OCI-LY1 (cell line): ENCODE measurements at regions not wholly inside any gene's neighbourhood (a gene's known extent, or its start where the extent isn't known, plus 50 kb on each side); places are given as distances from the start of the nearest gene placed in this dataset.

Source experiments
- H2AFZ ChIP-seq: fragments of 200-600 bp; sonication (generic), shearing (Covaris generic); 2 replicates; pipeline ENCODE4 v1.6.0; 2014; ENCODE audit warnings: antibody characterized with exemption, mild to moderate bottlenecking, low read length
- H3F3A ChIP-seq: fragments of 200-600 bp; sonication (generic), shearing (Covaris generic); 2 replicates; pipeline ENCODE4 v1.6.0; 2014; ENCODE audit warnings: mild to moderate bottlenecking, antibody characterized with exemption, low read length, moderate library complexity; ENCODE audit not compliant: insufficient read depth
- H3K27ac ChIP-seq: fragments of 200-600 bp; sonication (generic); 2 replicates; pipeline ENCODE4 v1.5.1; 2014; ENCODE audit warnings: low read length, mixed run types, mild to moderate bottlenecking, low read depth; ENCODE audit not compliant: poor library complexity, severe bottlenecking
- H3K27me3 ChIP-seq: fragments of 200-600 bp; sonication (generic); 2 replicates; pipeline ENCODE4 v1.6.0; 2014; ENCODE audit warnings: antibody characterized with exemption, mild to moderate bottlenecking, low read length, moderate library complexity; ENCODE audit not compliant: insufficient read depth
- H3K36me3 ChIP-seq: fragments of 200-600 bp; sonication (generic); 2 replicates; pipeline ENCODE4 v1.6.1; 2014; ENCODE audit warnings: mild to moderate bottlenecking, antibody characterized with exemption, low read length, moderate library complexity, mixed read lengths; ENCODE audit not compliant: insufficient read depth
- H3K4me1 ChIP-seq: fragments of 200-600 bp; sonication (generic); 2 replicates; pipeline ENCODE4 v1.5.1; 2014; ENCODE audit warnings: mild to moderate bottlenecking, low read length, moderate library complexity; ENCODE audit not compliant: insufficient read depth, severe bottlenecking
- H3K4me2 ChIP-seq: fragments of 200-600 bp; sonication (generic), shearing (Covaris generic); 2 replicates; pipeline ENCODE4 v1.6.1; 2014; ENCODE audit warnings: low read length
- H3K4me3 ChIP-seq: fragments of 200-600 bp; sonication (generic); 2 replicates; pipeline ENCODE4 v1.5.1; 2014; ENCODE audit warnings: low read length, low read depth, mild to moderate bottlenecking, mixed read lengths; ENCODE audit not compliant: poor library complexity, severe bottlenecking
- H3K79me2 ChIP-seq: fragments of 200-600 bp; shearing (Covaris generic); 2 replicates; pipeline ENCODE4 v1.6.1; 2016; ENCODE audit warnings: mixed run types, low read length, mixed read lengths; ENCODE audit not compliant: insufficient read depth
- H3K9ac ChIP-seq: fragments of 200-600 bp; sonication (generic), shearing (Covaris generic); 2 replicates; pipeline ENCODE4 v1.6.1; 2014; ENCODE audit warnings: mild to moderate bottlenecking, low read length, mixed read lengths
- H3K9me2 ChIP-seq: fragments of 200-600 bp; sonication (generic), shearing (Covaris generic); 2 replicates; pipeline ENCODE4 v1.6.1; 2014; ENCODE audit warnings: low read depth, mild to moderate bottlenecking, low read length, mixed read lengths
- H3K9me3 ChIP-seq: fragments of 200-600 bp; shearing (Covaris generic); 2 replicates; pipeline ENCODE4 v1.6.1; 2014; ENCODE audit warnings: low read length, mixed read lengths
- H4K20me1 ChIP-seq: fragments of 200-600 bp; sonication (generic), shearing (Covaris generic); 2 replicates; pipeline ENCODE4 v1.6.0; 2016; ENCODE audit warnings: mild to moderate bottlenecking, low read length; ENCODE audit not compliant: insufficient read depth
- EZH2 ChIP-seq: fragments of 200-600 bp; sonication (generic), shearing (Covaris generic); IDR thresholded peaks from 2 replicates; pipeline ENCODE4 v1.8.0; 2017; ENCODE audit warnings: borderline replicate concordance, mixed run types, mild to moderate bottlenecking, antibody characterized with exemption, low read length, moderate library complexity, mixed read lengths
- TF ChIP-seq, protein P1 (sequence below): fragments of 200-600 bp; sonication (generic), shearing (Covaris generic); IDR thresholded peaks from 2 replicates; pipeline ENCODE4 v1.5.1; 2017; ENCODE audit warnings: mild to moderate bottlenecking, antibody characterized with exemption, low read length, moderate library complexity, mixed read lengths

DNA sequence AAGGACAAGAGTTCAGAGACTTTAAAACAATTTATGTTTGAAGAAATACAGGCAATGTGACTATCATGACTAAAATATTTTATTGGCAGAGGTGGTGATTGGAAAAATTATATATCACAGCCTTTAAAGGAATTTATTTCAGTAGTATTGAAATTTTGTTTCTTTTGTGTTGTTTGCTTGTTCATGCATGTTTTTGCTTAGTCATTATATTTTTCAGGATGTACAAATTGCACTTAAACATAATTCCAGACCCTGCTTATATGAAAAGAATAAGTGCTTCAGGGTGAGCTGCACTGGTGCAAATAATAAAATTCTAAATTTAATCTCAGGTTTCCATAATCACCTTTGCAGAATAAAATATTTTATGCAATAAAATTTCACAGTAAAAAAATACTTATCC, 283.3 kb downstream of the PPP1R3A start:
- Histone ChIP-seq H3K9ac (no peak overlapping the region), H3K4me2 (no peak overlapping the region), H3K36me3 (no peaks in the 10 kb centered on the region), H3K27ac (no peak overlapping the region), H2AFZ (no peak overlapping the region), H3K4me3 (no peak overlapping the region), H3K4me1 (no peaks in the 10 kb centered on the region), H3K27me3 (no peaks in the 10 kb centered on the region), H3F3A (no peaks in the 10 kb centered on the region), H3K9me2 (no peaks in the 10 kb centered on the region), H3K79me2 (no peaks in the 10 kb centered on the region), H3K9me3 (no peaks in the 10 kb centered on the region), H4K20me1 (no peaks in the 10 kb centered on the region)
- TF ChIP-seq, protein P1, sequence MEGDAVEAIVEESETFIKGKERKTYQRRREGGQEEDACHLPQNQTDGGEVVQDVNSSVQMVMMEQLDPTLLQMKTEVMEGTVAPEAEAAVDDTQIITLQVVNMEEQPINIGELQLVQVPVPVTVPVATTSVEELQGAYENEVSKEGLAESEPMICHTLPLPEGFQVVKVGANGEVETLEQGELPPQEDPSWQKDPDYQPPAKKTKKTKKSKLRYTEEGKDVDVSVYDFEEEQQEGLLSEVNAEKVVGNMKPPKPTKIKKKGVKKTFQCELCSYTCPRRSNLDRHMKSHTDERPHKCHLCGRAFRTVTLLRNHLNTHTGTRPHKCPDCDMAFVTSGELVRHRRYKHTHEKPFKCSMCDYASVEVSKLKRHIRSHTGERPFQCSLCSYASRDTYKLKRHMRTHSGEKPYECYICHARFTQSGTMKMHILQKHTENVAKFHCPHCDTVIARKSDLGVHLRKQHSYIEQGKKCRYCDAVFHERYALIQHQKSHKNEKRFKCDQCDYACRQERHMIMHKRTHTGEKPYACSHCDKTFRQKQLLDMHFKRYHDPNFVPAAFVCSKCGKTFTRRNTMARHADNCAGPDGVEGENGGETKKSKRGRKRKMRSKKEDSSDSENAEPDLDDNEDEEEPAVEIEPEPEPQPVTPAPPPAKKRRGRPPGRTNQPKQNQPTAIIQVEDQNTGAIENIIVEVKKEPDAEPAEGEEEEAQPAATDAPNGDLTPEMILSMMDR: no peak
- TF ChIP-seq EZH2: no peak

DNA sequence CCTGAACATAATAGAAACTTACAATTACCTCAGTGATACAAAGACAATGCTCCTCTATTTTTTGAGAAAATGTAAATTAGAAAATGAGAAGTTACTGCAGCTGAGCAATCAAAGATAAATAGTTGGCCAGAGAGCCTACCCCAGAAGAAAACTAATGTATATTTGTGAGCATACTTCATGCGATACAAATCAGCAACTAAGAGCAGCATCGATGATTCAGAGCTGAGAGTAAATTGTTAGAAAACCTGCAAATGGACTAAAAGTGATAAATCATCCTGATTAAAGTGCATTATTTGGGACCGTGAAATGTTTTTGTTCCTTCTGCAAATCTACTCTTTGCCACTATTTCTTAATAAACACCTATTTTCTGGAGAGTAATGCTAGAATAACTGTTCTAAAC, 285.7 kb downstream of the PPP1R3A start:
- H3K36me3 ChIP-seq: no peaks in the 10 kb centered on the region
- TF ChIP-seq EZH2: no peak
- TF ChIP-seq, protein P1: no peak
- H3K27ac ChIP-seq: no peak overlapping the region
- no peak overlapping the region for H3K4me3 ChIP-seq
- H3K9ac ChIP-seq: no peak overlapping the region
- no peaks in the 10 kb centered on the region for H3K27me3 ChIP-seq
- H3K9me3 ChIP-seq: no peaks in the 10 kb centered on the region
- H4K20me1 ChIP-seq: no peaks in the 10 kb centered on the region
- H2AFZ ChIP-seq: no peak overlapping the region
- H3F3A ChIP-seq: no peaks in the 10 kb centered on the region
- no peaks in the 10 kb centered on the region for H3K9me2 ChIP-seq
- no peaks in the 10 kb centered on the region for H3K4me1 ChIP-seq
- H3K4me2 ChIP-seq: no peak overlapping the region
- H3K79me2 ChIP-seq: no peaks in the 10 kb centered on the region

DNA sequence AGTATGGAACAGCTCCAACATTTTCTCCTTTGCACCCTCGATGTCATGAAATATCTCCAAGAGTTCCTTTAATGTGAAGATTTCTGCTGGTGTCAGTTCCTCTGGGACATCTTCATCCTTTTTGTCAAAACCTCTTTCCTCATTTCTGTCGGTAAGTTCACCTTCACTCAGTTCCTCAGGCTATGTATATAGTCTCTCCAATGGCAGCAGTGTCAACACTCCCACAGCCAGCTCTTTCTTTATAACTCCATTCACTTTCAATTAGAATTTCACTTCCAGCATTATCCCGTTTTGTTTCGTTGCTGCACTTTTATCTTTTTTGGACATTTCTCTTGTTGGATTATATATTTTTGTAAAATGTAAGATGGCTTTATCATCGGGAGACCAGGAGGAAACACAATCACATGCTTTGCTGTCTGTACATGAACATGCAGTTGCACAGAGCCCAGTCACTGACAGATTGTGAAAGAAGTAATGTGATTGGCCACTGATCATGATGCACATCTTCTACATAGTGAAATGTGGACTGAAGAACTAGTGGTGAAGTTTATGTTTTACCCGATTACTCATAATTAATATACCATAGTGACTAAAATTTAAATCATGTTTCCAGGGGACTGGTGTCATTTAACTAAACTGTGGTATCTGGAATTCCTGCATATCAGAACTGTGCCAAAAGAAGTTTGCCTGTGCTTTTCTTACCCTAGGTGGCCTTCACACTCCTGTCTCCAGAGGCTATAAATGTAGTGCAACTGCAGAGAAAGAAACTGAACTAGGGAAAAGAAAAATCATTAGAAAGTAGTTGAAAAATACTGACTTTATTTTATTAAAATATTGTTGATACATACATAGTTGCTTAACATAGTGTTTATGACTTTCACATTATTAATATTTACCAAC, 289.6 kb downstream of the PPP1R3A start:
- H3K4me1 ChIP-seq: no peaks in the 10 kb centered on the region
- TF ChIP-seq, protein P1: no peak
- no peak for TF ChIP-seq EZH2

More for the DNA sequence above, 289.6 kb downstream of the PPP1R3A start:
- no peak overlapping the region for H3K9ac ChIP-seq
- no peak overlapping the region for H3K4me2 ChIP-seq
- no peaks in the 10 kb centered on the region for H3F3A ChIP-seq
- H3K79me2 ChIP-seq: no peaks in the 10 kb centered on the region
- no peaks in the 10 kb centered on the region for H3K9me2 ChIP-seq
- H3K27me3 ChIP-seq: no peaks in the 10 kb centered on the region
- H4K20me1 ChIP-seq: no peaks in the 10 kb centered on the region
- no peak overlapping the region for H3K27ac ChIP-seq
- no peaks in the 10 kb centered on the region for H3K36me3 ChIP-seq
- no peaks in the 10 kb centered on the region for H3K9me3 ChIP-seq
- no peak overlapping the region for H2AFZ ChIP-seq
- H3K4me3 ChIP-seq: no peak overlapping the region
